Immature natural killer cell (primary cell): ENCODE measurements at regions not wholly inside any gene's neighbourhood (a gene's known extent, or its start where the extent isn't known, plus 50 kb on each side); places are given as distances from the start of the nearest gene placed in this dataset.

Source experiments
- DNase-seq, 3 donors: peaks; one replicate each; pipeline ENCODE4 v3.0.0; 2022; ENCODE audit warnings: mixed read lengths in 1 of 3
- H3K27ac Mint-ChIP-seq, 6 donors: one replicate each; pipeline ENCODE4 v1.8.0; 2020; ENCODE audit warnings: mixed read lengths in 6 of 6, mild to moderate bottlenecking in 5 of 6, inconsistent platforms in 4 of 6, moderate library complexity in 3 of 6
- H3K27me3 Mint-ChIP-seq, 3 donors: one replicate each; pipeline ENCODE4 v1.8.0; 2020 to 2021; ENCODE audit warnings: low read depth in 3 of 3, mild to moderate bottlenecking in 3 of 3, mixed read lengths in 3 of 3, moderate library complexity in 3 of 3, inconsistent platforms in 1 of 3
- H3K36me3 Mint-ChIP-seq, 3 donors: one replicate each; pipeline ENCODE4 v1.8.0; 2020; ENCODE audit warnings: mixed read lengths in 3 of 3, inconsistent platforms in 2 of 3, mild to moderate bottlenecking in 2 of 3
- H3K4me1 Mint-ChIP-seq, 2 donors: one replicate each; pipeline ENCODE4 v1.8.0; 2020; ENCODE audit warnings: inconsistent platforms in 2 of 2, mild to moderate bottlenecking in 2 of 2, mixed read lengths in 2 of 2, moderate library complexity in 1 of 2
- H3K4me3 Mint-ChIP-seq, 5 donors: one replicate each; pipeline ENCODE4 v1.8.0; 2020; ENCODE audit warnings: mild to moderate bottlenecking in 5 of 5, mixed read lengths in 5 of 5, inconsistent platforms in 3 of 5, moderate library complexity in 3 of 5
- H3K9me3 Mint-ChIP-seq, 6 donors: one replicate each; pipeline ENCODE4 v1.8.0; 2020; ENCODE audit warnings: mild to moderate bottlenecking in 6 of 6, mixed read lengths in 6 of 6, inconsistent platforms in 4 of 6, moderate library complexity in 3 of 6

DNA sequence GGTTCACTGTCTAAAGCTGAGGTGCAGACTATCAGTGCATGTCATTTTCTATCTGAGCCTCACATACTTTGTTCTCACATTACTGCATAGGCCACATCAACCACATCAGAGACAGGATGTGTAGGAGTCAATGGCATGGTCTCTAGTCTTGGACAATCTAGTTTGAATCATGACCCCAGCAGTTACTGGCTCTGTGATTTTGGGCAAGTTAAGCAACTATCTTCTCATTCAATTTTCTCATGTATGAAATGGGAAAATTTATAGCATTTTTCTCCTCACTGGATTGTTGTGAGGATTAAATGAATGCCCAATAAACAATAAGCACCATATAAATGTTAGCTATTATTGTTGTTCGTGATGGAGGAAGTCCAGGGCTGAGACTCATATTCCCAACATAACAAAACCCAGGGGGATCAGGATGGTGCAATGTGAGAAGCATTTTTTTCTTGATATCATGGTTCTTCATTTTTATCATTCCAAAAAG, 432.6 kb downstream of the LRIG3 start:
- H3K27ac Mint-ChIP-seq: no peak overlapping the region
- no peak for DNase-seq
- no peaks in the 10 kb centered on the region for H3K4me1 Mint-ChIP-seq
- peaks cover 0 to 6% (median 0%) of the 10 kb centered on the region in 6 donors for H3K9me3 Mint-ChIP-seq
- H3K27me3 Mint-ChIP-seq: peaks cover 0 to 2% (median 0%) of the 10 kb centered on the region in 3 donors
- no peaks in the 10 kb centered on the region for H3K36me3 Mint-ChIP-seq
- H3K4me3 Mint-ChIP-seq: no peak overlapping the region

DNA sequence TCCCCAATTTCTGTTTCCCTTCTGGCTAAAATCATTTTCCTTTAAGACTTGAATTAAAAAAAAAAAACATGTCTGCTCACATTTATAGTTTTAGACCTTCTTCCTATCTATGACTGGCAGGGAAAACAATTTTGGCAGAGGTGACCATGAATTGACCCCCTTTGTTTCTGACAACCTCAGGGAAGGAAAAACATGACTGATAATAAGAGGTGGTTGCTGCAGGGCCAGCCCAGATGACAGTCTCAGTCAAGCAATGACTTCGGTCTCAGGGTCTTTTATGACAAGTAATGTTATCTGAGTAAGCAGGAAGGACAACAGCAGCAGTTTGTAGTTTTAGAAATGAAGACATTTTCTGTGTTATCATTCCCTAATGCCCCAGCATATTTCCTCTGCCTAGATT, 430.9 kb downstream of the LRIG3 start:
- H3K9me3 Mint-ChIP-seq: peaks cover 0 to 2% (median 0%) of the 10 kb centered on the region in 6 donors
- H3K27ac Mint-ChIP-seq: no peak overlapping the region
- no peak for DNase-seq
- no peaks in the 10 kb centered on the region for H3K36me3 Mint-ChIP-seq
- no peak overlapping the region for H3K4me3 Mint-ChIP-seq
- peaks cover 0 to 2% (median 0%) of the 10 kb centered on the region in 3 donors for H3K27me3 Mint-ChIP-seq
- H3K4me1 Mint-ChIP-seq: no peaks in the 10 kb centered on the region

GRCh38 chr12:58491306-58491705, 429.0 kb downstream of the LRIG3 start:
- Mint-ChIP-seq H3K27me3 (peaks cover 0 to 2% (median 0%) of the 10 kb centered on the region in 3 donors), H3K4me1 (no peaks in the 10 kb centered on the region), H3K27ac (no peak overlapping the region), H3K4me3 (no peak overlapping the region), H3K9me3 (peaks cover 0 to 13% (median 0%) of the 10 kb centered on the region in 6 donors), H3K36me3 (no peaks in the 10 kb centered on the region)
- no peak for DNase-seq

- peaks cover 0 to 13% (median 0%) of the 10 kb centered on the region in 6 donors for H3K9me3 Mint-ChIP-seq
- H3K27ac Mint-ChIP-seq: no peak overlapping the region
- H3K4me3 Mint-ChIP-seq: no peak overlapping the region
- H3K4me1 Mint-ChIP-seq: no peaks in the 10 kb centered on the region
- no peaks in the 10 kb centered on the region for H3K27me3 Mint-ChIP-seq
- no peaks in the 10 kb centered on the region for H3K36me3 Mint-ChIP-seq
- DNase-seq: no peak
These were observed 423.7 kb downstream of the LRIG3 start for GRCh38 chr12:58496411-58497190.

DNA sequence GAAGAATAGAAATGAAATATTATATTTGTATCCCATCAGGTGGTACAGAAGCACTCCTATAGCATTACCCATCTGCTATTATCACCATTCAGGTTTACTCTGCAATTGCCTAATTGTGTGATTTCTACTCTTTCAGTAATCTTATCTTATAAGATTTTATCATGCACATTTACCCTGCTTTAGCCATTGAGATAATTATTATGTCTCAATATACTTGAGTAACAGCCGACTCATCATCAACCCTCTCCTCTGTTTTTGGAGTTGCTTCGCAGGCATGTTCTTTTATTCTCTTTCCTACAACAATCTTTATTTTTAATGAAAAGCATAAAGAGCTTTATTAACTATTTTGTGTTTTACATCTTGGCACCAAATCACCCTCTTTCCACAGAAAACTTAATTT, 419.9 kb downstream of the LRIG3 start:
- no peaks in the 10 kb centered on the region for H3K4me1 Mint-ChIP-seq
- DNase-seq: no peak
- no peak overlapping the region for H3K4me3 Mint-ChIP-seq
- no peaks in the 10 kb centered on the region for H3K36me3 Mint-ChIP-seq
- no peak overlapping the region for H3K27ac Mint-ChIP-seq
- H3K27me3 Mint-ChIP-seq: no peaks in the 10 kb centered on the region
- H3K9me3 Mint-ChIP-seq: peaks cover 0 to 5% (median 0%) of the 10 kb centered on the region in 6 donors

- Mint-ChIP-seq H3K9me3 (peaks cover 0 to 3% (median 0%) of the 10 kb centered on the region in 6 donors), H3K36me3 (no peaks in the 10 kb centered on the region), H3K27ac (no peak overlapping the region), H3K4me1 (no peaks in the 10 kb centered on the region), H3K27me3 (no peaks in the 10 kb centered on the region), H3K4me3 (no peak overlapping the region)
- no peak for DNase-seq
These were observed 418.1 kb downstream of the LRIG3 start for GRCh38 chr12:58502226-58502625.

- Mint-ChIP-seq H3K27ac (no peak overlapping the region), H3K27me3 (no peaks in the 10 kb centered on the region), H3K4me3 (no peak overlapping the region), H3K36me3 (no peaks in the 10 kb centered on the region), H3K4me1 (no peaks in the 10 kb centered on the region), H3K9me3 (peaks cover 0 to 3% (median 0%) of the 10 kb centered on the region in 6 donors)
- no peak for DNase-seq
These were observed 417.5 kb downstream of the LRIG3 start for GRCh38 chr12:58502841-58503240.

DNA sequence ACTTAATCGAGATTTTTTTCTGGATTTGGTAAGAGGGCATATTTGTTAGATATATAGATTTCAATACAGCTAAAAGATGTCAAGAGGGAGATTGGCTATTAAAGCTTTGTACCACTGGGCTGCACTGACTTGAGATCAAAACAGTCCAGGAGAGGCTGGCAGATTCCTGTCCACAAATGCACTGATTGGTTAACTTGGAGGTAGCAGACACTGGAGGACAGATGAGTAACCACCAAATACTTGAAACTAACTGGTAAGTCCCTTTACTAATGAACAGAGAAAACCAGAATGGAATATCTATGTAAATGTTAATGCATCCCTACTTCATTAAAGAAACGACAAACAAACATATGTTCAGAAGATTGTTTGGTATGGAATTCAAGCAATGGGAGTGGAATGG, 416.6 kb downstream of the LRIG3 start:
- Mint-ChIP-seq H3K4me3 (no peak overlapping the region), H3K27me3 (no peaks in the 10 kb centered on the region), H3K4me1 (no peaks in the 10 kb centered on the region), H3K27ac (no peak overlapping the region), H3K9me3 (peaks cover 0 to 5% (median under 1%) of the 10 kb centered on the region in 6 donors), H3K36me3 (no peaks in the 10 kb centered on the region)
- DNase-seq: no peak

GRCh38 chr12:58504143-58504938, 416.0 kb downstream of the LRIG3 start:
- no peak overlapping the region for H3K4me3 Mint-ChIP-seq
- no peaks in the 10 kb centered on the region for H3K36me3 Mint-ChIP-seq
- no peaks in the 10 kb centered on the region for H3K27me3 Mint-ChIP-seq
- no peaks in the 10 kb centered on the region for H3K4me1 Mint-ChIP-seq
- H3K9me3 Mint-ChIP-seq: peaks cover 0 to 5% (median under 1%) of the 10 kb centered on the region in 6 donors
- H3K27ac Mint-ChIP-seq: no peak overlapping the region
- DNase-seq: no peak

DNA sequence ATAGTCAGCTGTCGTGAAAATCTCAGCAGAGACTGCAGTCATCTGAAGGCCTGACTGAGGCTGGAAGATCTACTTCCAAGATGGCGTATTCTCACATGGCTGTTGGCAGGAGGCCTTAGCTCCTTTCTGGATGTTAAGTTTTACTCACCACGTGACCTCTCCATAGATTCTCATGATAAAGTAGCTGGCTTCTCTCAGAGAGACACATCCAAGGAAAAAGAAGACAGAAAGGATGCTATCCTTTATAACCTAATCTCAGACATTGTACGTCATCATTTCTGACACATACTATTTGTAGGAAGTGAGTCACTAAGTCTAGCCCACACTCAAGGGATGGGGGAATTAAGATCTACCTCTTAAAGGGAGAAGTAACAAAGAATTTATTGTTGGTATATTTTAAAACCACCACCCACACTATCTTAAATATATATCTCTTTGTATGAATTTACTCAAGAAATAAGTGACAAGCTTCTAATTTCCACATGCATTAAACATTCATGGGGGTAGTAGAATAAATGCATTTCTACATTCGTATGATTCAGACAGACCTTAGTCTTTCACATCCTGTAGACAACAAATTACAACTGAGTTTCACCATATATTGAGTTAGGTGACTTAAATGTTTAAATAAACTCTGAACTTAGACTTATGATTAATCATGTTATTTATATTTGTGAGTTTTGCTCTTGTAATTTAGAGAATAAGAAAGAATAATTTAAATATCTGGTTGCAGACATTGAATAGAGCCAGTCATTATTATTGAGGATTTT, 411.0 kb downstream of the LRIG3 start:
- H3K9me3 Mint-ChIP-seq: peaks cover 0 to 26% (median 8%) of the 10 kb centered on the region in 6 donors

GRCh38 chr12:58513301-58513834, 406.9 kb downstream of the LRIG3 start:
- H3K4me3 Mint-ChIP-seq: no peak overlapping the region
- H3K4me1 Mint-ChIP-seq: no peaks in the 10 kb centered on the region
- no peaks in the 10 kb centered on the region for H3K27me3 Mint-ChIP-seq
- DNase-seq: no peak
- no peak overlapping the region for H3K27ac Mint-ChIP-seq
- peaks cover 5 to 38% (median 19%) of the 10 kb centered on the region in 6 donors for H3K9me3 Mint-ChIP-seq
- H3K36me3 Mint-ChIP-seq: no peaks in the 10 kb centered on the region

More for the DNA sequence above, 411.0 kb downstream of the LRIG3 start:
- no peak for DNase-seq
- Mint-ChIP-seq H3K4me3 (no peak overlapping the region), H3K4me1 (no peaks in the 10 kb centered on the region), H3K36me3 (no peaks in the 10 kb centered on the region), H3K27ac (no peak overlapping the region), H3K27me3 (no peaks in the 10 kb centered on the region)

GRCh38 chr12:58513852-58514251, 406.5 kb downstream of the LRIG3 start:
- no peak for DNase-seq
- Mint-ChIP-seq H3K36me3 (peaks cover 0 to 4% (median 0%) of the 10 kb centered on the region in 3 donors), H3K9me3 (peaks cover 5 to 43% (median 24%) of the 10 kb centered on the region in 6 donors)

DNA sequence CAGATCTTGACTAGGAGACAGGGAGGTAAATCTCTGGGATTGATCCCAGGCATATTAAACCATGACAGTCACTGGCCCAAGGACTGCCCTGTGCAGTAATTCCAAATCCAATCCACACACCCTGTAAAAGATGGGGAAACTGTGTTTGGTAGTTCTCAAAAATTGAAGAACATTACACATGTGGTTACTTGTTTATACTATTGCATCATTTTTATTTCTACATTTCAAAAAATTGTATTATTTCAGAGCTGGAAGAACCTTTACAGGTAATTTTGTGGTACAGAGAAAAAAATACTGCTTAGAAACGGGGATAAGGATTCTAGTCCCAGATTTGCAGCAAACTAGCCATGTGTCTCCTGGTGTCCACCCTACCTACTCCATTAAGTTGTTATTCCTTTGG, 400.5 kb downstream of the LRIG3 start:
- Mint-ChIP-seq H3K4me1 (no peaks in the 10 kb centered on the region), H3K4me3 (no peak overlapping the region), H3K9me3 (peaks cover 1 to 41% (median 23%) of the 10 kb centered on the region in 6 donors), H3K36me3 (peaks cover 0 to 4% (median 0%) of the 10 kb centered on the region in 3 donors), H3K27me3 (peaks cover 0 to 2% (median 0%) of the 10 kb centered on the region in 3 donors), H3K27ac (no peak overlapping the region)
- no peak for DNase-seq

More at GRCh38 chr12:58513852-58514251, 406.5 kb downstream of the LRIG3 start:
- Mint-ChIP-seq H3K4me1 (no peaks in the 10 kb centered on the region), H3K4me3 (no peak overlapping the region), H3K27ac (no peak overlapping the region), H3K27me3 (no peaks in the 10 kb centered on the region)
